HFF-Myc (cell line): ENCODE measurements at regions not wholly inside any gene's neighbourhood (a gene's known extent, or its start where the extent isn't known, plus 50 kb on each side); places are given as distances from the start of the nearest gene placed in this dataset.

Experiments
- DNase-seq: peaks from one replicate; pipeline ENCODE4 v3.0.0-alpha.2; 2011; ENCODE audit warnings: low read depth; ENCODE audit errors: extremely low read depth
- H3K4me3 ChIP-seq: replicated peaks from 2 replicates; pipeline ENCODE4 v1.5.1; 2011; ENCODE audit warnings: low read depth, mild to moderate bottlenecking, control low read depth, low read length
- TF ChIP-seq, protein P1 (sequence below): IDR thresholded peaks from 2 replicates; pipeline ENCODE4 v1.5.1; 2012; ENCODE audit warnings: mild to moderate bottlenecking, low read depth, low read length, control low read depth; ENCODE audit errors: missing control alignments

DNA sequence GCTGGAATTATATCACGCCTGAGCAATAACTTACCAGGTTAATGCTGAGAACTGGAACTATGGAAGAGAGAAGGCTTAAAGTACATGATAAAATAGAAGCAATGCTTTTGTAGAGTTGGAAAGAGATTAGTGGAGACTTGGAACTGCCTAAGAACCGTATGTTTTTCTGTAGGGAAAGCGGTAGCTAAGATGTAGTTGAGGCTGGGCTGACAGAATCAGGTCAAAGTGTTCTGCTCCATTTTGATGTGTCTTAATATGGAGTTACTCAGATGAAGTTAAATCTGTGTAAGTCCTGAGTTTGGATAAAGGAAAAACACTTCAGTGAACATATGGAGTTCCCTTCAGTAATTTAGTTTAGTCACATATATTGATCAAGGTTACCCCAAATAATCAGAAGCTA is 860.9 kb upstream of the CXADR start:
- TF ChIP-seq, protein P1, sequence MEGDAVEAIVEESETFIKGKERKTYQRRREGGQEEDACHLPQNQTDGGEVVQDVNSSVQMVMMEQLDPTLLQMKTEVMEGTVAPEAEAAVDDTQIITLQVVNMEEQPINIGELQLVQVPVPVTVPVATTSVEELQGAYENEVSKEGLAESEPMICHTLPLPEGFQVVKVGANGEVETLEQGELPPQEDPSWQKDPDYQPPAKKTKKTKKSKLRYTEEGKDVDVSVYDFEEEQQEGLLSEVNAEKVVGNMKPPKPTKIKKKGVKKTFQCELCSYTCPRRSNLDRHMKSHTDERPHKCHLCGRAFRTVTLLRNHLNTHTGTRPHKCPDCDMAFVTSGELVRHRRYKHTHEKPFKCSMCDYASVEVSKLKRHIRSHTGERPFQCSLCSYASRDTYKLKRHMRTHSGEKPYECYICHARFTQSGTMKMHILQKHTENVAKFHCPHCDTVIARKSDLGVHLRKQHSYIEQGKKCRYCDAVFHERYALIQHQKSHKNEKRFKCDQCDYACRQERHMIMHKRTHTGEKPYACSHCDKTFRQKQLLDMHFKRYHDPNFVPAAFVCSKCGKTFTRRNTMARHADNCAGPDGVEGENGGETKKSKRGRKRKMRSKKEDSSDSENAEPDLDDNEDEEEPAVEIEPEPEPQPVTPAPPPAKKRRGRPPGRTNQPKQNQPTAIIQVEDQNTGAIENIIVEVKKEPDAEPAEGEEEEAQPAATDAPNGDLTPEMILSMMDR: no peak
- H3K4me3 ChIP-seq: no peak overlapping the region
- no peak for DNase-seq

GRCh38 chr21:16663436-16663835 is 849.4 kb upstream of the CXADR start:
- H3K4me3 ChIP-seq: no peak overlapping the region
- TF ChIP-seq, protein P1: no peak
- no peak for DNase-seq

- TF ChIP-seq, protein P1: no peak
- DNase-seq: no peak
- no peak overlapping the region for H3K4me3 ChIP-seq
These were observed 845.4 kb upstream of the CXADR start for GRCh38 chr21:16667395-16667794.

DNA sequence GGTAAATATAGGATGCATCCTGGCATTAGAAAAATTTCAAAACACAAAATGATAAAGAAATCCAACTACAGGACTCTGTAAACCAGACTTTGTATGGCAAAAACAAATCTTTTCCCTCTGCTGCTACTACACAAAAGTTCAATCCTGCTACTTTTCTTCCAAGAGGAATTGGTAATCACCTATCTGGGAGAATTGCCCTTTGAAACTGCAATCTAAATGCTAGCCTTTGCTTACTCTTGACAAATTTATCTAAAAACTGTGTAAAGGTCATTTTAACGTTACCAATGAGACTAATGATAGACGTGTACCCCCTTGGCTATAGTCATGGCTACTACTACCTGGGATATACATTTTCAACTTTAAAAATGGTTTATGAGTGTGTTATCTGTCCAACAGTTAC is 837.9 kb upstream of the CXADR start:
- H3K4me3 ChIP-seq: no peak overlapping the region
- no peak for DNase-seq

DNA sequence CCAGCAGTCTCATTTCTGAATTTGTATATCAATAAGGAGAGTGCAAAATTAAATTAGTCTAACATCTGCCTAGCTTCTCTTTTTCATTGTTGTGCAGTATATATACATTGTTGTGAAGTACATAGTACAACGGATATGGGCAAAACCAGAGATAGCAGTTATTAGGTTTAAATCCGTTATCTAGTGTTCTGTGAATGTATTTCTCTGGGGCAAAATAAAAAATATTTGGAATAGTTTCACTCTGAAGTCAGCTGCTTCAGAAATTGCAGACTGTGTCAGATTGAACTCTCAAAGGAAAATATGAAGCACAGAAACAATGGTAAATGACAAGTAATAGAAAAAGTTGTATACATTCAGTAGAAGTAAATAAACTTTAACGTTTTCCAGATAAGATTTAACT is 836.5 kb upstream of the CXADR start:
- TF ChIP-seq, protein P1: no peak
- DNase-seq: no peak
- H3K4me3 ChIP-seq: no peak overlapping the region

More for the DNA sequence above, 837.9 kb upstream of the CXADR start:
- TF ChIP-seq, protein P1: no peak

- TF ChIP-seq, protein P1: no peak
- no peak for DNase-seq
- H3K4me3 ChIP-seq: no peak overlapping the region
These were observed 834.2 kb upstream of the CXADR start for GRCh38 chr21:16678429-16679160.

DNA sequence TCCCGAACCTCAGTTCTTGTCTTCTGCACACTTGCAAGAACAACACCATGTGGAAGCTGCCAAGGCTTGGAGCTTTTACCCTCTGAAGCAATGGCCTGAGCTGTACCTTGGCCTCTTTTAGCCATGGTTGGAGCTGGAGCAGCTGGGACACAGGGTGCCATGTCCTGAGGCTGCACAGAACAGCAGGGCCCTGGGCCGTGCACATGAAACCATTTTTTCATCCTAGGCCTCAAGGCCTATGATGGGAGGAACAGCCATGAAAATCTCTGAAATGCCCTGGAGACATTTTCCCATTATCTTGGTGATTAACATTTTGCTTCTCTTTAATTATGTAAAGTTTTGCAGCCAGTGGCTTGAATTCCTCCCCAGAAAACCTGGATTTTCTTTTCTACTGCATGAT is 817.8 kb upstream of the CXADR start:
- no peak overlapping the region for H3K4me3 ChIP-seq
- TF ChIP-seq, protein P1: no peak
- no peak for DNase-seq
